Cerebellar nuclear complex (tissue), 1 donor: ENCODE measurements at regions not wholly inside any gene's neighbourhood (a gene's known extent, or its start where the extent isn't known, plus 50 kb on each side); places are given as distances from the start of the nearest gene placed in this dataset.

Experiments used
- DNase-seq, 2 experiments: peaks; one replicate each; lab custom pipeline; 2025; lab: John Stamatoyannopoulos, UW

DNA sequence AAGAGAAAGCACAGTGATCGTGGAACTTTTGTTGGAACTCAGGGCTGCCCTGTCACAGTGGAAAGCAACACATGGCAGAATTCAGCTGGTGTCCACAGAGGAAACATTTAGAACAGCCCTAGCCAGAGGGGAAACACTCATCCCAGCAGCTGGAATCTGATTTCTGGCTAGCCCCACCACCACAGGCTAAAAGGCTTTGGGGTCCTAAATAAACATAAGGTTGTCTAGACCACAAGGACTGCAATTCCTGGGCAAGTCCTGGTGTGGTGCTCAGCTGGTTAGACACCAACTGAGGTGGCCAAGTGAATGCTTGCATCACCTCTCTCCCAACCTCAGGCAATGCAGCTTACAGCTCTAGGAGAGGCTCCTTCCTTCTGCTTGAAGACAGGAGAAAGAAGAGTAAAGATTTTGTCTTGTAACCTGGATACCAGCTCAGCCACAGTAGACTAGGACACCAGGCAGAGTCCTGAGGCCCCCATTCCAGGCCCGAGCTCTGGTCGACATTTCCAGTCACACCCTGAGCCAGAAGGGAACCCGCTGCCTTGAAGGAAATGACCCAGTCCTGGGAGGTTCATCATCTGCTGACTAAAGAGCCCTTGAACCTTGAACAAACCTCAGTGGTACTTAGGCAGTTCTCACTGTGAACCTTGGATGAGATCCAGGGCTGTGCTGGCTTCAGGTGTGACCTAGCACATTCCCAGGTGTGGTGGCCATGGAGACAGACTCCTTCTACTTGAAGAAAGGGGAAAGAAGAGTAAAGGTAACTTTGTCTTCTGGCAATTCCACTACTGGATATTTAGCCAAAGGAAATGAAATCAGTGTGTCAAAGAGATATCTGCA is 85.4 kb upstream of the PLXNC1 start:
- DNase-seq, result no peak

DNA sequence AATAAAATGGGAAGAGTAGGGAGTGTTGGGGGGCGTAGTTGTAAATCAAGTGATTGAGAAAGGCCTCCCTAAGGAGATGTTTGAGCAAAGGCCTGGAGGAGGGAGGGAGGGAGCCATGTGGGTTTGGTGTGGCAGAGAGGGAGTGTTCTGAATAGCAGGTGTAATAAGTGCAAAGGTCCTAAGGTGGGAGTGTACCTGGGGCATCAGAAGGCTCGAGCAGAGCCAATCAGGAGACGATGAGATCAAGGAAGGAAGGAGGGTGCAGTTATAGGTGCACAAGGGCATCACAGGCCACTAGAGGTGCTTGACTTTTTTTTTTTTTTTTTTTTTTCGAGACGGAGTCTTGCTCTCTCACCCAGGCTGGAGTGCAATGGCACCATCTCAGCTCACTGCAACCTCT is 77.9 kb upstream of the PLXNC1 start:
- DNase-seq, result no peak

GRCh38 chr12:94071258-94071657 is 77.1 kb upstream of the PLXNC1 start:
- DNase-seq, result no peak

DNA sequence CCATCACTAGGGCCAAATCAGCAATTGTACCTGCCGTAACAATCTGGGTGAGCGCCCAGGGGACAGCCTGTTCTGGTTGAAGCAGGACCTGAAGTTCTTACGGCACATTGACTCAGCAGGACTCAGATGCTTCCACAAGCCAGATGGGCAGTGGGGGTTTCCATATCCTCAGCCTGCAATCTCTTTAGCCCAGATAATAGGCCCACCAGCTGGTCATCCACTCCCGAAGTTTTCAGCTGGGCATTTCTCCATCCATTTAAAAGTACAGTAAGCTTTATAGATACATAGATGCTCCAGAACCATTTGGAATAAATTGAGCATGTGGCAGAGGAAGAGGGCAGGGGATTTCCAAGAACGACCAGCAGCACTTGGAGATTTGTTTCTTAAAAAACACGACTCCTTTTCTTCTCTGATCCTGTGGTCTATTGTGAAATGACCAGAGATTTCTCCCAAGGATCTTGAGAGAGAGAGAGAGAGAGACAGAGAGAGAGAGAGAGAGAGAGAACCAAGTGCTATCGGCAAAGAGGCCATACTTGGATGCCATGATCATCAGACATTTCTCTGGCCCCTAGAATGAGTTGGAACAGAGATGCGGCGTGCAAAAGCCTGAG is 74.8 kb upstream of the PLXNC1 start:
- peak; percentile 32 to 52 for DNase-seq

DNA sequence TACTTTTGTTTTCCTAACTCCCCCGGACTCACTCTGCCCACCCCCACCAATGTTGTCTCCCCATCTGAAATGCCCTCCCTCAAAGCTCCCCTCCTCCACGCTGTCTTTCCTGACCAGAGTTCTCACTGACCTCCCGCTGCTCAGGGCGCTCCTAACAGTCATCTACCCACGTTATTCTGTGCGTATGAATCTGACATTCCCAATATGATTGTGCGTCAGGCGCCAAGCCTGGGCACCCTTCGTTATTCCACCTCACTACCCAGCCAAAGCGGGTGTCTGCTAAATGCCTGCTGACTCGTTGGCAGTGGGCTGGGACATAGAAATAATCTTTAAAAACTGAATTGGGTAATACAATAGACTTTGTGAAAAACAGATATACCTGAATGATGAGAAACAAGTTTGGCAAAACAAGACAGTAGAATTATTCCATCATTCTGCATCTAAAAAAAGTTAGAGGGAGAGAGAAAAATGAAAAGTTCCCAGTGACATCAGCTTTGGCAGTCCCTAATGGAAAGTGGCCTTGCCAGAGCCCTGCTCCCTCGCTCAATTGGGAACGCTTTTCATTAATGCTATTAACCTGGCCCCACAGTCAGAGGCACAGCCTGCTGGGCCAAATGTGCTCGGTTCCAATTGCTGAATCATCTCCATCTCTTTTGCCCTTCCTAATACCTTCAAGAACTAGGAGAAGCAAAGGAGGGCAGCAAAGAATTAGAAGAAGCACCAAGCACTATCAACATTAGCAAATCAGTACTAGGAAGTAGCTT is 74.0 kb upstream of the PLXNC1 start:
- peak in 1 of 2 experiments; percentile 53 for DNase-seq

DNA sequence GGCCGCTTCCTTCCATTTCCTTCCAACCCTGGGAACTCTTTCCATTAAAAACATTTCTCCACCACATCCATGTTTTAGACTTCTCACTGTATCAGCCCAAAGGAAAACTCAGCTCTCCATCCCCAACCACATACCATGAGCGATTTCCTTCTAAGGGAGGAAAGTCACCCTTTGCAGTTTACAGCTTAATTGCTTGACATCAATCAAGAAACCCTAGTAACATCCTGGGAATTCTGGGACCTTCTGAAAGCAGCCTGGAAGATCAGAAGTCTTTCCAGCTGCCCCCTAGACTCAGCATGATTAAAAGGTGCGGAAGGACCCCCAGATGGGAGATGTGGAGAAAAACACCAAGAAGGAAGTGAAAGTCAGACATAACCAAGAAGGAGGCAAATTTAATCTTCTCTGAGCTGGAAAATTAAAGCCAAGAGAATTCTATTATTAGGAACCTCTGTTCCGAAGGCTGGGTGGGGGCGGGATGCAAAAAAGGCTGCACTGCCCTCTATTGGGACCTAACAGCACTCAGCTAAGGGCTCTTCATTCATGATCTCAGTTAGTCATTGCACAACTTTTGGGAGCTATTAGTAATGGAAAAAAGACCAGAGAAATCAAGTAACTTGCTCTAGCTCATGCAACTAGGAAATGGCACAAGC is 73.3 kb upstream of the PLXNC1 start:
- DNase-seq, result no peak

GRCh38 chr12:94077209-94077608 is 71.2 kb upstream of the PLXNC1 start:
- no peak for DNase-seq

DNA sequence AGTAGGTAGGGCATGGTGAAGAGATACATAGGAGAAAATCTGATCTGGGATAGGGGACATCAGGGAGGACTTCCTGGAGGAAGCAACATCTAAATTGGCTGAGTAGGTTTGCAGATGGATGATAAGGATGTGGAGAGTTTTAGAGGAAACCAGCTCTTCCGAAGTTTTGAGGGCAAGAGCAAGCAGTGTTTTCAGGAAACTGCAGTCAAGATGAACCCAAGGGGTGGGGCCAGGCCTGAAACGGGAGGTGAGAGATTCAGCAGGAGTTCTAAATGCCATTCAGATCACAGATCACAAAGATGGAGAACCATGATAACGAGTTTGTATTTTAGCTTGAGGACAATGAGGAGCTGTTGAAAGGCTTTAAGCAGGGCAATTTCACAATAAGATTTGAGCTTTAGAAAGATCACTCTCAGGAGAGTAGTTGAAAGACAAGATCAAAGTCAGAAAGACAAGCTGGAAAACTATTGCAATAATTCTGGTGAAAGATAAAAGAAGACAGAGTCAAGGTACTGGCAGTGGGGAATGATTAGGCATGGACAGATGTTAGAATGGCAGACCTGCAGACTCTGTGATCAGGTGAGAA is 70.1 kb upstream of the PLXNC1 start:
- DNase-seq, result no peak

DNA sequence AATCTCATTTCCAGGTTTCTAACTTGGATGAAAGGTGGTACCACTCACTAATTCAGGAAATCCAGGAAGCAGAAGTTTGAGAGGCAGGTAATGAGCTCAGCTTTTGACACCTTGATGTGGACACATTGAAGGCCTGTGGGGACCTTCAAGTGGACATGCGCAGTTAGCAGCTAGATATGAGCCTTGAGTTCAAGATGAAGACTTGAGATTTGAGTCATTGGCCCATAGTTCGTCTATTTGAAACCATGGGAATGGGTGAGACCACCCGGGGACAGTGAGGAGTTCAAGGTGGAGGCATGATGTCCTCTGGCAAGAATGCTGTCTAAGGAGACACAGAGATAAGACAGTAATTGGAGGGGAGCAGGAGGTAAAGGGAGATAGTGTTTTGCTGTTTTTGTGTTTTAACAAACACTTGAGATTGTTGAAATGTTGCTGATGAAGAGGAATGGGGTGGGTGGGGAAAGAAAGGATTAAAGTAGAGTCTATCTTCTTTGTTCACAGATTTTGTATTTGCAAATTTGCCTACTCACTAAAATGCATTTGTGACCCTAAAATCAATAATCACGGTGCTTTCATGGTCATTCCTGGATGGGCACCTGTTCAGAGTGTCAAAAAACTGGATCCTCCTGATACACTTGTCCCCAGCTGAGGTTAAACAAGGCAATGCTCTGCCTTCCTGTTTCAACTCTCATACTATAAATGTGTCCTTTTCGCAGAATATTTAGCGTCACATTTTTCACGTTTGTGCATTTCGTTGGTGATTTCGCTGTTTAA is 69.5 kb upstream of the PLXNC1 start:
- DNase-seq, result no peak

- no peak for DNase-seq
Observed at GRCh38 chr12:94079566-94080340, 68.6 kb upstream of the PLXNC1 start.

- DNase-seq, result no peak
Observed at GRCh38 chr12:94080341-94081009, 67.9 kb upstream of the PLXNC1 start.

DNA sequence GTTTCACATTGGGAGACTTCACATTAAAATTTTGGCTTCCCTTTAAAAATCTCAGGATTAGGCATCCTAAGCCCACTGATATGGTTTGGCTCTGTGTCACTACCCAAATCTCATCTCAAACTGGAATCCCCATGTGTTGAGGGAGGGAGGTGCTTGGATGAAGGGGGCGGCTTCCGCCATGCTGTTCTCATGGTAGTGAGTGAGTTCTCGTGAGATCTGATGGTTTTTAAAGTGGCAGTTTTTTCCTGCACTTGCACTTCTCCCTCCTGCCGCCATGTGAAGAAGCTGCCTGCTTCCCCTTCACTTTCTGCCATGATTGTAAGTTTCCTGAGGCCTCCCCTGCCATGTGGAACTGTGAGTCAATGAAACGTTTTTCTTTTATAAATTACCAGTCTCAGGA is 65.7 kb upstream of the PLXNC1 start:
- DNase-seq, result no peak

GRCh38 chr12:94089891-94090290 is 58.5 kb upstream of the PLXNC1 start:
- no peak for DNase-seq

GRCh38 chr12:94091624-94092023 is 56.8 kb upstream of the PLXNC1 start:
- no peak for DNase-seq

DNA sequence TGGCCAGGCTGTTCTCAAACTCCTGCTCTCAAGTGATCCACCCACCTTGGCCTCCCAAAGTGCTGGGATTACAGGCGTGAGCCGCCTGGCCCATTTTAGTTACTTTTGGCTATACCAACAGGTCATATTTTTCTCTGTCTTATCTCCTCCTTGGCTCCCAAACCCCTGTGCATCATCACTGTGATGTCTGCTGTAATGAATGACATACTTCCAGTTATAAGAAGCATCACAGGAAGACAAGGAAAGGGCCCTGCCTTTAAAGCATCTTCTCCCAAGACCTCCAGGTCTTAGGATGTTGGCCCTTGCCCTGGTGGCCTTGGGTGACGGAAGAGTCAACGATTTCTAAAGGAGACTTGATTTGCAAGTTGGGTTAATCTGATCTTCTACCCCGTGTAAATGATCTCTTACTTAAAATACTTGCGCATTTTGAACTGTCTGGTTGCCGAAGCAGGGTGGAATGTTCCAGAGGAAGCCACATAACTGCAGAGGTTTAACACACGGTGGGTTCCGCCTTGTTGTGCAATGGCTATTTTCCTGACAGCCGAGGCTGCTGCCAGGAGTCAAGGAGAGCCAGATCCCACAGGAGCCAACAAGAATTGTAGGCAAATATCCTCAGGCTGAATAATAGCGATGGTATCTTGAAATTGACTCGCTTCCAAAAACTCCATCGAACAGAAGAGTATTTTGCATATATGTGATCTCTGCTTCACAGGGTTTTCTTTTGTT is 55.7 kb upstream of the PLXNC1 start:
- no peak for DNase-seq

- DNase-seq, result no peak
Observed at GRCh38 chr12:94094700-94095099, 53.7 kb upstream of the PLXNC1 start.

DNA sequence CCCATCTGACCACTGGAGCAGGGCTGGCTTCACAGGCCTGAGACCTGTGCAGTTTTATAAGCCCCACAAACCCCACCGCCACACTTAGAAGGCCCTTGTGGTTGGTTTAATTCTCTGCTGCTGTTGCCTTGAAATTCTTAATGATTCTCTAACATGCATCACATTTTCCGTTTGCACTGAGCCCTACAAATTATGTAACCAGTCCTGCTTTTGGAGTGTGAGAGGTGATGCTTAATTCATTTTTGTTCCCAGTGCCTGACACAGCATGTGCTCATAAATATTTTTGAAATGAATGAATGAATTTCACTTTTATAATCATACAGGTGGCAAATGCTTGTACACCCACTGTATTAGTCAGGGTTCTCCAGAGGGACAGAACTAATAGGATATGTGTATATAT is 52.8 kb upstream of the PLXNC1 start:
- no peak for DNase-seq

DNA sequence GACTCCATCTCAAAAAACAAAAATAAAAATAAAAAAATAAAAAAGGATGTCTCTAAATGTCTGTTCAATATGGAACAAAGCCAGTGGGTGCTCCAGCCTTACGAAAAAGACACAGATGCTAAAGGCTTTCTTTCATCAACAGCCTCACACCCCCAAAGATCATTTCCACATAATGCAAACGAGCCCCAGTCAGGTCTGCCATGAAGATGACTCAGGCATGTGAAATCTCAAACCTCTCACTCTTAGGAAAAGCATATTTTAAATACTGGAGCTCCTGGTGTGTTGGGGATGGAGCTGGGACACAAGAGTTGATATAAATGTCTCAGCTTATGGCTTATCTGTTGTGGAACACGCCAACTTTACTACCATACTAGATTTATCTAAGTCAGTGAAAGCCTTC is 49.9 kb upstream of the PLXNC1 start:
- DNase-seq, result no peak
